ENCODE measurements at regions not wholly inside any gene's neighbourhood (a gene's known extent, or its start where the extent isn't known, plus 50 kb on each side); places are given as distances from the start of the nearest gene placed in this dataset.
"Not testable (repeated sequence)": the region's sequence is repeated elsewhere in the genome, so short reads cannot be mapped to it uniquely, and the experiment has no call there.

DNA sequence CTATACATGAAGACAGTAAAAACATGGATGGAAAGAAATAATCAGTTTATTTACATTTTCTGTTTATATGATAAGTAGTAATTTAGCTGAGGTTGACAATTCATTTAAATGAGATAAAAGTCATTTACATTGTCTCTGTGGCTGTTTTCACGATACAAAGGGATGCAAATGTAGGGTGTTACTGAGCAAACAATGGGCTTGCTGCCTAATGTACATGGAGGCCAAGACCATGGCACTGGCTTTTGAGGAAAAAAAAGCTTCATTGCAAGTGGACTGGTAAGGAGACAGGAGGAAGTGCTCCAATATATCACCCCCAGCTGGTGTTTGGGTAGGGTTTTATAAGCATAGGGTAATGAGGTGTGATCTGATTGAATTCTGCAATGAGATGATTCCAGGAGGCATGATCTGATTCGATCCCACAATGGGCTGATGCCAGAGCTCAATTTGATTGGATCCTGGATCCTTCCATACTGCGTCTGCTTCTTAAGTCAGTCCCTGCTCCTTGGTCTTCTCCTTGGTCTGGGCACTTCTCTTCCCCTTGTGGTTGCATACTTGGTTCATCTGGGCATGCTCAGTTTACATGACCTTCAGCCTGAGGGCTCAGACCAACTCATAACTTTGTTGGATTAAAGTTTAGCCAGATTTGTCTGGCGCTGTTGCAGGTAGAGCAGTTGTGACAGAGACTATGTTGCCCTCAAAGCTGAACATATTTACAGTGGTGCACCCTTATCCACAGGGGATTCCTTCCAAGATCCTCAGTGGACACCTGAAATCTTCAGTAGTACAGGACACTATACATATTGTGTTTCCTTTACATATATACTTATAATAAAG, 181.2 kb downstream of the SPATA31A6 start:
- peaks cover 10% of the 10 kb centered on the region for H3K27me3 Mint-ChIP-seq (ENCODE audit: insufficient read depth, low read depth, poor library complexity)
- H3K36me3 Mint-ChIP-seq (ENCODE audit: low read depth): peaks cover 19% of the 10 kb centered on the region; the same call in 2 of the 3 replicates
- H3K79me2 ChIP-seq (replicated peaks; ENCODE audit: insufficient read depth); H3K36me3 ChIP-seq (ENCODE audit: insufficient read depth); H2AFZ ChIP-seq; H3F3A ChIP-seq (replicated peaks; ENCODE audit: low read depth); H3K27ac ChIP-seq (ENCODE audit: low read depth); H3K9me2 ChIP-seq (ENCODE audit: insufficient read depth); H3K4me3 Mint-ChIP-seq; H4K20me1 ChIP-seq (replicated peaks; ENCODE audit: insufficient read depth); H3K4me3 ChIP-seq; H3K27me3 ChIP-seq (ENCODE audit: insufficient read depth): not testable (repeated sequence)
- peaks cover 17% of the 10 kb centered on the region for H3K4me1 ChIP-seq (ENCODE audit: insufficient read depth)
- peak; percentile 84 for ATAC-seq
- H3K27ac Mint-ChIP-seq: peak overlapping the region; percentile 86
- H3K9me3 Mint-ChIP-seq: peaks cover 34% of the 10 kb centered on the region
- DNase-seq (ENCODE audit: low spot score): peak; percentile 24
- H3K4me1 Mint-ChIP-seq: peaks cover 16% of the 10 kb centered on the region
- H3K4me2 ChIP-seq: 0 out of 2 replicates have a peak overlapping the region, but pooled peaks have one; percentile 24

DNA sequence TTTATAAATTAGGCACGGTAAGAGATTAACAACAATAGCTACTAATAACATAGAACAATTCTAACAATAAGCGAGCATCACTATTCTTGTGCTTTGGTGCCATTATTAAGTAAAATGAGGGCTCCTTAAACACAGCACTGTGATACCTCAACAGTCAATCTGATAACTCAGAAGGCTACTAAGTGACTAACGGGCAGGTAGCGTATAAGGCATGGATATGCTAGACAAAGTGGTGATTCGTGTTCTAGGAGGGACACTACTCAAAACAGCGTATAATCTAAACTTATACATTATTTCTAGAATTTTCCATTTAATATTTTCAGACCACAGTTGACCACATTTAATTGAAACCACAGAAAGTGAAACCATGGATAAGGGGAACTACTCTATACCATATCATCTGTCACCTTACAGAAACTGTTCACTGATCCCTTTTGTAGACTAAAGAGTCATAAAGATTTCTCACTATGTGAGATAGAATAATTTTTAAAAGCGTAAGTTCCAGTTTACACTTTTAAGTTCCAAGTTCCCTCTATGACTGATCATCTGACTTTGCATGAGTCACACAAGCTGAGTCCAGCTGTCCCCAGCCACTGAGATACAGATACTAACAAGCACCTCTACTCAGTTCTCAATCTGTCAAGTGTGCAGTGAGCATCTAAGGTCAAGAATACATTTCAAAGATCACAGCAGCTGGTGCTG, 181.9 kb downstream of the SPATA31A6 start:
- H3K36me3 ChIP-seq (ENCODE audit: insufficient read depth); ATAC-seq; H3K4me1 Mint-ChIP-seq; H4K20me1 ChIP-seq (replicated peaks; ENCODE audit: insufficient read depth); H3K9me2 ChIP-seq (ENCODE audit: insufficient read depth); H3K27me3 ChIP-seq (ENCODE audit: insufficient read depth); H3K4me2 ChIP-seq; H3K79me2 ChIP-seq (replicated peaks; ENCODE audit: insufficient read depth); DNase-seq (ENCODE audit: low spot score); H2AFZ ChIP-seq; H3K27ac Mint-ChIP-seq; H3K4me3 ChIP-seq; H3K4me3 Mint-ChIP-seq; H3K27ac ChIP-seq (ENCODE audit: low read depth); H3F3A ChIP-seq (replicated peaks; ENCODE audit: low read depth): not testable (repeated sequence)
- peaks cover 11% of the 10 kb centered on the region for H3K4me1 ChIP-seq (ENCODE audit: insufficient read depth)
- peaks cover 10% of the 10 kb centered on the region for H3K27me3 Mint-ChIP-seq (ENCODE audit: insufficient read depth, low read depth, poor library complexity)
- peaks cover 19% of the 10 kb centered on the region; the same call in 2 of the 3 replicates for H3K36me3 Mint-ChIP-seq (ENCODE audit: low read depth)
- peaks cover 36% of the 10 kb centered on the region for H3K9me3 Mint-ChIP-seq

DNA sequence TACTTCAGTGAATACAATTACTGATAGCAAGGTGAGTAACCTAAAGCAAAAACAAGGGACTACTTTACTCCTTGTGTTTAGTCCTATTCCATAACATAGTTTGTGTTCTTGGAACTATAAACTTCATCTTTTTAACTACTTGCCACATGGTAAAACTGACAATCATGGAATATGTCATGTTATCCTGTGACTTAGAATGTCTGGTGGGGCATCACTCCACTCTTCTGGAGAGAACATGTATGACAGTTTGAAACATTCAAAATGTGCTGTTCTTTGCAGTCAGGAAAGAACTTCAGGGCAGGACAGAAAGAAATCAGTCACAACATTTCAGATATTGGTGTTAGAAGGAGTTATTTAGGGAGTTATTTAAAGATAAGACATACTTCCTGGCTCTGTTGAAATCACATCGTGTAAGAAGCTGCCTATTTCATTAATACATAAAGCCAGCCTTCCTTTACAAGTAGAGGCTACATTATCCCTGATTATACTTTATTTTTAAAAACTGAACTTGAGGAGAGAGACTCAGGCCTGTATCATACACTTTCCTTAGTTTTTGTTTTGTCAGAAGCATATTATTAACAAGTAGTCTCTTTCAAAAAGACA, 184.9 kb downstream of the SPATA31A6 start:
- H3K36me3 Mint-ChIP-seq (ENCODE audit: low read depth): peaks cover 14% of the 10 kb centered on the region; the same call in 2 of the 3 replicates
- H3K27ac Mint-ChIP-seq; DNase-seq (ENCODE audit: low spot score); H3K4me1 Mint-ChIP-seq; H3K4me1 ChIP-seq (ENCODE audit: insufficient read depth); ATAC-seq; H3K36me3 ChIP-seq (ENCODE audit: insufficient read depth); H3K27ac ChIP-seq (ENCODE audit: low read depth); H3K27me3 ChIP-seq (ENCODE audit: insufficient read depth); H3K79me2 ChIP-seq (replicated peaks; ENCODE audit: insufficient read depth); H2AFZ ChIP-seq; H3K4me3 Mint-ChIP-seq; H4K20me1 ChIP-seq (replicated peaks; ENCODE audit: insufficient read depth); H3F3A ChIP-seq (replicated peaks; ENCODE audit: low read depth); H3K27me3 Mint-ChIP-seq (ENCODE audit: insufficient read depth, low read depth, poor library complexity); H3K9me2 ChIP-seq (ENCODE audit: insufficient read depth); H3K4me2 ChIP-seq; H3K4me3 ChIP-seq: not testable (repeated sequence)
- peaks cover 37% of the 10 kb centered on the region for H3K9me3 Mint-ChIP-seq

DNA sequence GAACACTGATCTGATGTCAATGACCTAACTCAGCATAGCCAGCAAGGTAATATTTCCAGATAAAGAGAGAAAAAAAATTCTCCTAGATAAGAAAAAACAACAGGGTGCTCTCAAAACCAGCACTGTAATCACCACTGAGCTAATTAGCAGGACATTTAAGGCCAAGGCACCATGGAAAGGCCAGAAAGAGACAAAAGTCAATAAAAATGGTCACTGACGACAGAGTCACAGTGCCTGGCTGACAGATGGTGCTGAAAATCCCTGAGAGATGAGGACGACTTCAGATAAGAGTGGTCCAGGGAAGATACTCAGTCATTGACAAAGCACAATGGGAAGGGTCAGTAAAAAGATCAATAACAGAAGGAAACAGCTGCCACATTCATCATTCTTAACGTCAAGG, 186.7 kb downstream of the SPATA31A6 start:
- H3K27me3 ChIP-seq (ENCODE audit: insufficient read depth); H3K79me2 ChIP-seq (replicated peaks; ENCODE audit: insufficient read depth); H3K27ac ChIP-seq (ENCODE audit: low read depth); H3K27me3 Mint-ChIP-seq (ENCODE audit: insufficient read depth, low read depth, poor library complexity); H2AFZ ChIP-seq; H3K27ac Mint-ChIP-seq; ATAC-seq; H3K9me2 ChIP-seq (ENCODE audit: insufficient read depth); H3K4me1 Mint-ChIP-seq; H4K20me1 ChIP-seq (replicated peaks; ENCODE audit: insufficient read depth); H3K36me3 ChIP-seq (ENCODE audit: insufficient read depth); H3K4me2 ChIP-seq; H3K4me3 Mint-ChIP-seq; H3F3A ChIP-seq (replicated peaks; ENCODE audit: low read depth); H3K4me3 ChIP-seq; DNase-seq (ENCODE audit: low spot score); H3K4me1 ChIP-seq (ENCODE audit: insufficient read depth): not testable (repeated sequence)
- Mint-ChIP-seq H3K9me3 (peaks cover 33% of the 10 kb centered on the region), H3K36me3 (ENCODE audit: low read depth) (peaks cover 14% of the 10 kb centered on the region; the same call in 2 of the 3 replicates)

DNA sequence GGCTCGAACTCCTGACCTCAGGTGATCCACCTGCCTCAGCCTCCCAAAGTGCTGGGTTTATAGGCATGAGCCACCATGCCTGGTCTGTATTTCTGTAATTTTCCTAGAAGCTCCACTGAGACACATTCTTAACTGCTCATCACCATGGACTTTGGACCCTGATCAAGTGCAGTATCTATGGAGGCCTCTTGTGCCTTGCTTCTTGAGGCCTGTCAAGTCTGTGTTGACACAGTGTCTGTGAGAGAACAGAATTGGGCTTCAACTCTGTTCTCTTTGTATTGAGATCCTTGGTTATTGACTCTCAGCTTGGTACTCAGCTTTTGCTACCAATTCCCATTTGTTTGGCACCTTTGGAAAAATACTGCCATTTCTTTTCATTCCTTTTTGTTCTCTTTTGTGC, 188.0 kb downstream of the SPATA31A6 start:
- H4K20me1 ChIP-seq (replicated peaks; ENCODE audit: insufficient read depth); H3K4me2 ChIP-seq; H3K27ac Mint-ChIP-seq: not testable (repeated sequence)

More for the DNA sequence above, 188.0 kb downstream of the SPATA31A6 start:
- H3K4me3 ChIP-seq; H3K27me3 Mint-ChIP-seq (ENCODE audit: insufficient read depth, low read depth, poor library complexity); H3K4me1 ChIP-seq (ENCODE audit: insufficient read depth); H2AFZ ChIP-seq; H3K27me3 ChIP-seq (ENCODE audit: insufficient read depth); H3K27ac ChIP-seq (ENCODE audit: low read depth); H3K4me1 Mint-ChIP-seq; H3F3A ChIP-seq (replicated peaks; ENCODE audit: low read depth); H3K4me3 Mint-ChIP-seq; H3K36me3 Mint-ChIP-seq (ENCODE audit: low read depth); H3K36me3 ChIP-seq (ENCODE audit: insufficient read depth); DNase-seq (ENCODE audit: low spot score); H3K9me2 ChIP-seq (ENCODE audit: insufficient read depth); ATAC-seq; H3K79me2 ChIP-seq (replicated peaks; ENCODE audit: insufficient read depth): not testable (repeated sequence)
- H3K9me3 Mint-ChIP-seq: peaks cover 21% of the 10 kb centered on the region

All from GM23338 (cell line).